ENCODE measurements at regions not wholly inside any gene's neighbourhood (a gene's known extent, or its start where the extent isn't known, plus 50 kb on each side); places are given as distances from the start of the nearest gene placed in this dataset.
"Not testable (repeated sequence)": the region's sequence is repeated elsewhere in the genome, so short reads cannot be mapped to it uniquely, and the experiment has no call there.

DNA sequence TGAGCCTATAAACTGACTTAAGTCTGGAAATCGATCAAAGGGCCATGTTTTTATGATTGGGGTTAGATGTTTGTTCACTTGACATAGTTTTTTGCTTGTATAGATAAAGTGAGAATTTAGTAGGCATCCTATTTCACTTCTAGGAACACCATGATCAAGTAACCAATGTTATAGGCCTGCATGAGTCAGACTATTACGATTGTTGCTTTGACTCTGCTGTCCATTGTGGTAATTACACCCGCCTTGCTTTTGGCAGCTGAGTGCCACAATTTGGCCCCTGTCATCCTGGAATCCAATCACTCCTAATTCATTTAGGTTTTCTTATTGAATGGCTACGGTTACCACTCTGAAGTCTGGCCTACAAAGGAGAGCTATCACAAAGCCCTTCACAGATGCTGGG is 67.8 kb upstream of the IL33 start:
- H3K27ac ChIP-seq: no peak overlapping the region
- H3K79me2 ChIP-seq: no peaks in the 10 kb centered on the region
- H3K36me3 ChIP-seq (ENCODE audit: control insufficient read depth, insufficient read depth, low read length): no peaks in the 10 kb centered on the region
- TF ChIP-seq, protein P1, sequence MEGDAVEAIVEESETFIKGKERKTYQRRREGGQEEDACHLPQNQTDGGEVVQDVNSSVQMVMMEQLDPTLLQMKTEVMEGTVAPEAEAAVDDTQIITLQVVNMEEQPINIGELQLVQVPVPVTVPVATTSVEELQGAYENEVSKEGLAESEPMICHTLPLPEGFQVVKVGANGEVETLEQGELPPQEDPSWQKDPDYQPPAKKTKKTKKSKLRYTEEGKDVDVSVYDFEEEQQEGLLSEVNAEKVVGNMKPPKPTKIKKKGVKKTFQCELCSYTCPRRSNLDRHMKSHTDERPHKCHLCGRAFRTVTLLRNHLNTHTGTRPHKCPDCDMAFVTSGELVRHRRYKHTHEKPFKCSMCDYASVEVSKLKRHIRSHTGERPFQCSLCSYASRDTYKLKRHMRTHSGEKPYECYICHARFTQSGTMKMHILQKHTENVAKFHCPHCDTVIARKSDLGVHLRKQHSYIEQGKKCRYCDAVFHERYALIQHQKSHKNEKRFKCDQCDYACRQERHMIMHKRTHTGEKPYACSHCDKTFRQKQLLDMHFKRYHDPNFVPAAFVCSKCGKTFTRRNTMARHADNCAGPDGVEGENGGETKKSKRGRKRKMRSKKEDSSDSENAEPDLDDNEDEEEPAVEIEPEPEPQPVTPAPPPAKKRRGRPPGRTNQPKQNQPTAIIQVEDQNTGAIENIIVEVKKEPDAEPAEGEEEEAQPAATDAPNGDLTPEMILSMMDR (IDR thresholded peaks at IDR 0.05): no peak
- no peaks in the 10 kb centered on the region for H3K27me3 ChIP-seq (ENCODE audit: control insufficient read depth, insufficient read depth, low read length)
- H2AFZ ChIP-seq: no peak overlapping the region
- H3K9ac ChIP-seq: no peak overlapping the region
- no peaks in the 10 kb centered on the region for H3K9me3 ChIP-seq (ENCODE audit: control insufficient read depth, low read length)
- no peak overlapping the region for H3K4me2 ChIP-seq (ENCODE audit: low read length)
- no peaks in the 10 kb centered on the region for H3K4me1 ChIP-seq
- no peak overlapping the region for H3K4me3 ChIP-seq (ENCODE audit: low read depth, low read length)

DNA sequence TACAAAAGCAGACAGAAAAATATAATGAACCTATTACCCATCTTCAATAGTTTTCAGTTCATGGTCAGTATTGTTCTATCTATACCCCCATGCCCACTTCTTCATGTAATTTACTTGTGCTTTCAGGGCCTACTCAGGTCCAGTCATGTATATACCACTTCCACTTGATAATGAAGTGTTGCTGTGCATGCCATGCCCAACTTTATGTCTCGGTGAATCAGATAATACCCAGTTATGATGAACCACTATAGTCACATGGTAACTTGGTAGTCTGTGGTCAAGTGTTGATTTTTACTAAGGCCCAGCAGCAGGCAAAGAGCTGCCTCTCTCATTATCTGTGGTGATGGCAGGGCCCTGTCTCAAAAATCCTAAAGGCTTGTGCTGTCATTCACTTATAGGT is 70.7 kb upstream of the IL33 start:
- Histone ChIP-seq H3K4me2 (ENCODE audit: low read length) (no peak overlapping the region), H2AFZ (no peak overlapping the region), H3K79me2 (no peaks in the 10 kb centered on the region), H3K27ac (no peak overlapping the region), H3K36me3 (ENCODE audit: control insufficient read depth, insufficient read depth, low read length) (no peaks in the 10 kb centered on the region), H3K4me3 (ENCODE audit: low read depth, low read length) (no peak overlapping the region), H3K27me3 (ENCODE audit: control insufficient read depth, insufficient read depth, low read length) (no peaks in the 10 kb centered on the region), H3K4me1 (no peaks in the 10 kb centered on the region), H3K9me3 (ENCODE audit: control insufficient read depth, low read length) (no peaks in the 10 kb centered on the region), H3K9ac (no peak overlapping the region)
- TF ChIP-seq, protein P1 (IDR thresholded peaks at IDR 0.05): no peak

DNA sequence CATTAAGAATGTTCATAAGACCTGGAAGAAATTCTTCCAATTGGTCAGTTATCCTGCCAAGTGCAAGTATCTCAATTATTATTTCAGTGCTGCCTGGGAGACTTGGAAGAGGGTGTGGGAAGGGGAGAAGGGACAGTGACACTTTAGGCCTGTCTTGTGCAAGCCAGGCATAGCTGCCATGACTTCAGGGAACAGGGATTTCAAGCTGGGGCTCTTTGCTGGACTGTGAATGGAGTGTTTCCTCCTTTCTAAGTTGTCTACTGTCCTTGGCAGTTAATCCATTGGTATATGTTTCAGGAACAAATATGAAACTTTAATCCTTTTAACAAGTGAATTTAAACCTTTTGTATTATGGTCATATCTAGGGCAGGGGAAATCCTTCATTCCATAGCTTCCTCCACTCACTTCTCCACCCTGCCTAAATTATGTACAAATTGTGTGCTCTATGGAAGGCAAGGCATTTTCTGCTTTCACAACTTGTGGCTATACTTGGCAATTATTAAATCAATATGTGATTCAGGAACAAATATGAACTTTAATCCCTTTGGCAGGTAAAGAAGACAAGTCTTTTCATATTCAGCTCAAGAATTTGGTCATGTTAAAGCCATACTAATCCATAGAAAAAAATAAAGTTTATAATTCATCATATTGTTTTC is 72.7 kb upstream of the IL33 start:
- Histone ChIP-seq H3K9ac (no peak overlapping the region), H3K36me3 (ENCODE audit: control insufficient read depth, insufficient read depth, low read length) (no peaks in the 10 kb centered on the region), H3K4me3 (ENCODE audit: low read depth, low read length) (no peak overlapping the region), H3K79me2 (no peaks in the 10 kb centered on the region), H3K4me1 (no peaks in the 10 kb centered on the region), H3K27ac (no peak overlapping the region), H3K9me3 (ENCODE audit: control insufficient read depth, low read length) (no peaks in the 10 kb centered on the region), H2AFZ (no peak overlapping the region), H3K4me2 (ENCODE audit: low read length) (no peak overlapping the region), H3K27me3 (ENCODE audit: control insufficient read depth, insufficient read depth, low read length) (no peaks in the 10 kb centered on the region)
- TF ChIP-seq, protein P1 (IDR thresholded peaks at IDR 0.05): no peak

DNA sequence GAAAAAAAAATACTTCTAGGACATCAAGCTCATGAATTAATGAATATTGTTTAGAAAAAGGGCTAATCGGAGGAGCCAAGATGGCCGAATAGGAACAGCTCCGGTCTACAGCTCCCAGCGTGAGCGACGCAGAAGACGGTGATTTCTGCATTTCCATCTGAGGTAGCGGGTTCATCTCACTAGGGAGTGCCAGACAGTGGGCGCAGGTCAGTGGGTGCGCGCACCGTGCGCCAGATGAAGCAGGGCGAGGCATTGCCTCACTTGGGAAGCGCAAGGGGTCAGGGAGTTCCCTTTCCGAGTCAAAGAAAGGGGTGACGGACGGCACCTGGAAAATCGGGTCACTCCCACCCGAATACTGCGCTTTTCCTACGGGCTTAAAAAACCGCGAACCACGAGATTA is 79.8 kb upstream of the IL33 start:
- H3K4me2 ChIP-seq (ENCODE audit: low read length); H3K27ac ChIP-seq; H3K36me3 ChIP-seq (ENCODE audit: control insufficient read depth, insufficient read depth, low read length); H3K4me1 ChIP-seq; H3K27me3 ChIP-seq (ENCODE audit: control insufficient read depth, insufficient read depth, low read length); H3K4me3 ChIP-seq (ENCODE audit: low read depth, low read length); H3K79me2 ChIP-seq; H3K9ac ChIP-seq; H2AFZ ChIP-seq; H3K9me3 ChIP-seq (ENCODE audit: control insufficient read depth, low read length): not testable (repeated sequence)

DNA sequence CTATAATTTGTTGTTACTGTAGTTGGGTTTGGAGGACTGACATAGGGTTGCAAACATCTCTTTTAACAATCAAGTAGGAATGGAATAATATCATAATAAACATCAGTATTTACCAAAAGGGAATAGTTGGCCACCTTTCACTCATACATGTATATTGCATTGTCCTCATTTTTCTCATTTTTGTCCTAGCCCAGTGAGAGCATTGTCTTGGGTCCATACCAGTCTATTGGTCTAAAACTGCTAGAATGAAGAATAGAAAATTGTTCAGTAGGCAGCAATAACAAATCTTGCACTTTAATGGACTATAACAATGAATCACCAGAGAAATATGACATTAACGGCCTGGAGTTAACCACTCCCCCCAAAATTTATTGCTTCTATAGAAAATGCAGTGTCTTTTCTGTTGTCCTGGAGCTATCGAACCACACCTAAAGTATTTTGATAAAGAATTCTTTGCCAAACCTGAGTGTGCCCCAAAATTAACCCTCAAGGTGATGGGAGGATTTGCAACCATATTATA is 80.9 kb upstream of the IL33 start:
- TF ChIP-seq, protein P1 (IDR thresholded peaks at IDR 0.05): no peak
- Histone ChIP-seq H3K4me3 (ENCODE audit: low read depth, low read length) (no peak overlapping the region), H3K27me3 (ENCODE audit: control insufficient read depth, insufficient read depth, low read length) (no peaks in the 10 kb centered on the region), H3K4me2 (ENCODE audit: low read length) (no peak overlapping the region), H3K9ac (no peak overlapping the region), H3K27ac (no peak overlapping the region), H2AFZ (no peak overlapping the region), H3K4me1 (no peaks in the 10 kb centered on the region), H3K36me3 (ENCODE audit: control insufficient read depth, insufficient read depth, low read length) (no peaks in the 10 kb centered on the region), H3K79me2 (no peaks in the 10 kb centered on the region), H3K9me3 (ENCODE audit: control insufficient read depth, low read length) (no peaks in the 10 kb centered on the region)
